Liver (tissue), 7 donors: ENCODE measurements at regions not wholly inside any gene's neighbourhood (a gene's known extent, or its start where the extent isn't known, plus 50 kb on each side); places are given as distances from the start of the nearest gene placed in this dataset.

ENCODE experiments used
- DNase-seq: peaks from one replicate; pipeline ENCODE4 v3.0.0-alpha.2; 2017; ENCODE audit warnings: low spot score
- H3K27ac ChIP-seq, 2 donors: one replicate each; pipeline ENCODE4 v1.7.0; 2013; ENCODE audit warnings: inconsistent platforms in 2 of 2, low read length in 2 of 2, control low read depth in 1 of 2, low read depth in 1 of 2, mild to moderate bottlenecking in 1 of 2
- H3K27me3 ChIP-seq, 4 donors: one replicate each; pipeline versions ENCODE4 v1.6.1 to v1.7.0; 2013; ENCODE audit warnings: low read length in 3 of 4, inconsistent platforms in 1 of 4, mild to moderate bottlenecking in 1 of 4, moderate library complexity in 1 of 4; ENCODE audit not compliant: control insufficient read depth in 4 of 4, insufficient read depth in 4 of 4
- H3K36me3 ChIP-seq, 4 donors: one replicate each; pipeline versions ENCODE4 v1.6.1 to v1.7.0; 2013; ENCODE audit warnings: low read length in 3 of 4, mild to moderate bottlenecking in 3 of 4, low read depth in 1 of 4, moderate library complexity in 1 of 4; ENCODE audit not compliant: control insufficient read depth in 4 of 4, insufficient read depth in 3 of 4
- H3K4me1 ChIP-seq, 4 donors: one replicate each; pipeline versions ENCODE4 v1.6.1 to v1.7.0; 2013; ENCODE audit warnings: low read length in 3 of 4, mild to moderate bottlenecking in 3 of 4, moderate library complexity in 1 of 4; ENCODE audit not compliant: control insufficient read depth in 4 of 4, insufficient read depth in 4 of 4
- H3K4me3 ChIP-seq, 3 donors: one replicate each; pipeline versions ENCODE4 v1.6.1 to v1.7.0; 2013; ENCODE audit warnings: low read length in 3 of 3, control low read depth in 1 of 3, low read depth in 1 of 3, mild to moderate bottlenecking in 1 of 3
- H3K9ac ChIP-seq, 2 donors: one replicate each; pipeline ENCODE4 v1.7.0; 2013; ENCODE audit warnings: low read length in 2 of 2, mild to moderate bottlenecking in 2 of 2, moderate library complexity in 2 of 2, control low read depth in 1 of 2, low read depth in 1 of 2
- H3K9me3 ChIP-seq, 4 donors: one replicate each; pipeline versions ENCODE4 v1.6.1 to v1.7.0; 2013; ENCODE audit warnings: low read length in 3 of 4; ENCODE audit not compliant: control insufficient read depth in 4 of 4
- ATF3 ChIP-seq: IDR thresholded peaks from 2 replicates; pipeline ENCODE4 v1.6.1; 2016; ENCODE audit warnings: antibody characterized with exemption
- EGR1 ChIP-seq, 2 donors: IDR thresholded peaks; 2 replicates each; pipeline ENCODE4 v1.6.1; 2016 to 2018; ENCODE audit warnings: antibody characterized with exemption in 2 of 2, low read depth in 2 of 2
- FOXA1 ChIP-seq: IDR thresholded peaks from 2 replicates; pipeline ENCODE4 v1.6.1; 2016; ENCODE audit warnings: antibody characterized with exemption
- FOXA2 ChIP-seq: IDR thresholded peaks from 2 replicates; pipeline ENCODE4 v1.6.1; 2016; ENCODE audit warnings: antibody characterized with exemption
- GABPA ChIP-seq, 2 donors: IDR thresholded peaks in 1 of 2; conservative IDR thresholded peaks in 1 of 2; 2 replicates each; pipeline ENCODE4 v1.6.1; 2016; ENCODE audit warnings: antibody characterized with exemption in 2 of 2, mild to moderate bottlenecking in 1 of 2, moderate library complexity in 1 of 2
- HNF4A ChIP-seq, 2 donors: conservative IDR thresholded peaks; 2 replicates each; pipeline ENCODE4 v1.6.1; 2016; ENCODE audit warnings: antibody characterized with exemption in 2 of 2, mild to moderate bottlenecking in 2 of 2
- HNF4G ChIP-seq: IDR thresholded peaks from 2 replicates; pipeline ENCODE4 v1.6.1; 2016; ENCODE audit warnings: antibody characterized with exemption
- JUND ChIP-seq, 2 donors: IDR thresholded peaks; 2 replicates each; pipeline ENCODE4 v1.6.1; 2016; ENCODE audit warnings: antibody characterized with exemption in 2 of 2
- MAX ChIP-seq: IDR thresholded peaks from 2 replicates; pipeline ENCODE4 v1.6.1; 2016; ENCODE audit warnings: antibody characterized with exemption
- NR2F2 ChIP-seq: IDR thresholded peaks from 2 replicates; pipeline ENCODE4 v1.6.1; 2016; ENCODE audit warnings: antibody characterized with exemption
- RAD21 ChIP-seq, 2 donors: IDR thresholded peaks; 2 replicates each; pipeline ENCODE4 v1.6.1; 2016; ENCODE audit warnings: antibody characterized with exemption in 2 of 2, mild to moderate bottlenecking in 2 of 2
- RXRA ChIP-seq, 2 donors: IDR thresholded peaks; 2 replicates each; pipeline ENCODE4 v1.6.1; 2017 to 2018; ENCODE audit warnings: antibody characterized with exemption in 2 of 2, mild to moderate bottlenecking in 1 of 2
- SP1 ChIP-seq: IDR thresholded peaks from 2 replicates; pipeline ENCODE4 v1.6.1; 2018; ENCODE audit warnings: antibody characterized with exemption, mild to moderate bottlenecking
- TAF1 ChIP-seq: conservative IDR thresholded peaks from 2 replicates; pipeline ENCODE4 v1.6.1; 2016; ENCODE audit warnings: antibody characterized with exemption, mild to moderate bottlenecking
- YY1 ChIP-seq: IDR thresholded peaks from 2 replicates; pipeline ENCODE4 v1.6.1; 2016; ENCODE audit warnings: antibody characterized with exemption, mild to moderate bottlenecking
- ZBTB33 ChIP-seq: IDR thresholded peaks from 2 replicates; pipeline ENCODE4 v1.6.1; 2016; ENCODE audit warnings: antibody characterized with exemption
- WGBS: extraction: QIAGEN DNeasy Blood & Tissue Kit; methylation state at CpG from one replicate; pipeline ENCODE4 v1.1.7; 2013; 5-methylcytosine and 5-hydroxymethylcytosine counted together
- donor health status: healthy.
- donor health status: healthy.
- donor health status: healthy.
- donor health status: healthy.

- no peak overlapping the region for H3K4me3 ChIP-seq
- H3K9ac ChIP-seq: no peak overlapping the region
- no peaks in the 10 kb centered on the region for H3K4me1 ChIP-seq
- no peak overlapping the region for H3K27ac ChIP-seq
- H3K9me3 ChIP-seq: peaks cover 0 to 8% (median 2%) of the 10 kb centered on the region in 4 donors
- DNase-seq: no peak
- no peaks in the 10 kb centered on the region for H3K36me3 ChIP-seq
- no peaks in the 10 kb centered on the region for H3K27me3 ChIP-seq
- WGBS: 85% methylated on average over 3 of the region's 3 CpGs
- no peak for TF ChIP-seq RXRA (IDR thresholded peaks at IDR 0.05)
- TF ChIP-seq TAF1: no peak
- no peak for TF ChIP-seq RAD21 (IDR thresholded peaks at IDR 0.05)
- no peak for TF ChIP-seq ZBTB33
- TF ChIP-seq GABPA (IDR thresholded peaks at IDR 0.05 in 1 of 2, conservative IDR thresholded peaks at IDR 0.05 in 1 of 2): no peak
- TF ChIP-seq FOXA1: no peak
- TF ChIP-seq HNF4G: no peak
- TF ChIP-seq JUND (IDR thresholded peaks at IDR 0.05): no peak
- no peak for TF ChIP-seq SP1
- no peak for TF ChIP-seq YY1
- TF ChIP-seq HNF4A (conservative IDR thresholded peaks at IDR 0.05): no peak
These were observed 190.8 kb upstream of the MYLIP start for GRCh38 chr6:15938107-15938506.

GRCh38 chr6:15937602-15938001, 191.3 kb upstream of the MYLIP start:
- no peak for TF ChIP-seq EGR1 (IDR thresholded peaks at IDR 0.05; ENCODE audit: low read depth in 2 of 2)
- TF ChIP-seq FOXA2: no peak
- no peak for TF ChIP-seq RXRA (IDR thresholded peaks at IDR 0.05)
- no peak for TF ChIP-seq GABPA (IDR thresholded peaks at IDR 0.05 in 1 of 2, conservative IDR thresholded peaks at IDR 0.05 in 1 of 2)
- no peak for TF ChIP-seq RAD21 (IDR thresholded peaks at IDR 0.05)
- TF ChIP-seq JUND (IDR thresholded peaks at IDR 0.05): no peak
- TF ChIP-seq FOXA1: no peak
- no peak for TF ChIP-seq MAX
- no peak for TF ChIP-seq ATF3
- no peak for TF ChIP-seq HNF4G
- no peak for TF ChIP-seq HNF4A (conservative IDR thresholded peaks at IDR 0.05)
- no peak for TF ChIP-seq ZBTB33
- TF ChIP-seq YY1: no peak
- TF ChIP-seq NR2F2: no peak
- Histone ChIP-seq H3K4me3 (no peak overlapping the region), H3K4me1 (no peaks in the 10 kb centered on the region), H3K9ac (no peak overlapping the region), H3K27me3 (no peaks in the 10 kb centered on the region), H3K36me3 (no peaks in the 10 kb centered on the region), H3K27ac (no peak overlapping the region), H3K9me3 (peaks cover 0 to 8% (median 2%) of the 10 kb centered on the region in 4 donors)
- 96% methylated on average over 3 of the region's 3 CpGs for WGBS
- DNase-seq: no peak
